Gastrocnemius medialis (tissue), 4 donors: ENCODE measurements at regions not wholly inside any gene's neighbourhood (a gene's known extent, or its start where the extent isn't known, plus 50 kb on each side); places are given as distances from the start of the nearest gene placed in this dataset.

Experiments used
- CTCF ChIP-seq, 5 experiments: fragments of 450-650 bp in 3 of 5; fragments of 200-600 bp in 2 of 5; sonication (generic) in 2 of 5; IDR thresholded peaks in 4 of 5; conservative IDR thresholded peaks in 1 of 5; 1 replicate in 4 of 5; 2 replicates in 1 of 5; pipeline ENCODE4 v1.5.1; 2016 to 2019; ENCODE audit warnings: antibody characterized with exemption in 5 of 5, mild to moderate bottlenecking in 3 of 5, moderate library complexity in 3 of 5
- POLR2A ChIP-seq, 2 donors: fragments of 450-650 bp; IDR thresholded peaks; one replicate each; pipeline ENCODE4 v1.6.1; 2017; ENCODE audit warnings: antibody characterized with exemption in 2 of 2, mild to moderate bottlenecking in 2 of 2, moderate library complexity in 2 of 2

- TF ChIP-seq CTCF (IDR thresholded peaks at IDR 0.05 in 4 of 5, conservative IDR thresholded peaks at IDR 0.05 in 1 of 5) (no peak), POLR2A (IDR thresholded peaks at IDR 0.05) (no peak)
Measured at GRCh38 chr2:221962186-221962585, 336.6 kb downstream of the PAX3 start.
